ENCODE measurements at regions not wholly inside any gene's neighbourhood (a gene's known extent, or its start where the extent isn't known, plus 50 kb on each side); places are given as distances from the start of the nearest gene placed in this dataset.

DNA sequence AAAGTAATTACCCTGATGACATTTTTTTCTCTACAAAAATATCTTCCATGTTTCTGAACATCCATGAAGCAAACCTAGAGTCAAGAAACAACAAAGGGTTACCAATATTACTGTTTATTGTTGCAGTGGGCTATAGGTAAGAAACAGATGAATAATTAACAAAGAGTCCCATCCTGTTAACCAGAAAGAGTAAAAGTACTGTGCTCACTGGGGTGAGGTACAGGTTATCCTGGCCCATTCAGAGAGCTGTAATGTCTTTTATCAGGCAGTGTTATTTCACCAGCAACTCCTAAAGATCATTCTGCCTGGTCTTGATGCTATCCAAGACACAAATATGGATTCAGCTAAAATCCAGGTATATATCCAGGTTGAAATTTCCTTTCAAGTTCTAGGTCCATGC lies 754.9 kb downstream of the SATB2 start:
- H3K9me3 ChIP-seq (ENCODE audit: insufficient read depth, low read length): no peaks in the 10 kb centered on the region
- no peak overlapping the region for H3K4me3 ChIP-seq (ENCODE audit: low read length)
- H3K36me3 ChIP-seq (replicated peaks; ENCODE audit: low read depth, low read length): no peaks in the 10 kb centered on the region
- H3K27ac ChIP-seq (ENCODE audit: low read length): no peak overlapping the region
- no peak overlapping the region for H3K4me2 ChIP-seq (ENCODE audit: low read length)
- H2AFZ ChIP-seq (ENCODE audit: low read depth, low read length): no peak overlapping the region
- no peak overlapping the region for H3K9ac ChIP-seq (ENCODE audit: low read length)
- H3K79me2 ChIP-seq (ENCODE audit: low read length): no peaks in the 10 kb centered on the region
- no peak for TF ChIP-seq EZH2phosphoT487 (IDR thresholded peaks at IDR 0.05; ENCODE audit: low read depth)
- TF ChIP-seq, protein P1, sequence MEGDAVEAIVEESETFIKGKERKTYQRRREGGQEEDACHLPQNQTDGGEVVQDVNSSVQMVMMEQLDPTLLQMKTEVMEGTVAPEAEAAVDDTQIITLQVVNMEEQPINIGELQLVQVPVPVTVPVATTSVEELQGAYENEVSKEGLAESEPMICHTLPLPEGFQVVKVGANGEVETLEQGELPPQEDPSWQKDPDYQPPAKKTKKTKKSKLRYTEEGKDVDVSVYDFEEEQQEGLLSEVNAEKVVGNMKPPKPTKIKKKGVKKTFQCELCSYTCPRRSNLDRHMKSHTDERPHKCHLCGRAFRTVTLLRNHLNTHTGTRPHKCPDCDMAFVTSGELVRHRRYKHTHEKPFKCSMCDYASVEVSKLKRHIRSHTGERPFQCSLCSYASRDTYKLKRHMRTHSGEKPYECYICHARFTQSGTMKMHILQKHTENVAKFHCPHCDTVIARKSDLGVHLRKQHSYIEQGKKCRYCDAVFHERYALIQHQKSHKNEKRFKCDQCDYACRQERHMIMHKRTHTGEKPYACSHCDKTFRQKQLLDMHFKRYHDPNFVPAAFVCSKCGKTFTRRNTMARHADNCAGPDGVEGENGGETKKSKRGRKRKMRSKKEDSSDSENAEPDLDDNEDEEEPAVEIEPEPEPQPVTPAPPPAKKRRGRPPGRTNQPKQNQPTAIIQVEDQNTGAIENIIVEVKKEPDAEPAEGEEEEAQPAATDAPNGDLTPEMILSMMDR (IDR thresholded peaks at IDR 0.05; ENCODE audit: low read depth, low read length): no peak
- no peaks in the 10 kb centered on the region for H3K27me3 ChIP-seq (ENCODE audit: low read depth, low read length)
- H3K4me1 ChIP-seq (ENCODE audit: low read length): peaks cover 8% of the 10 kb centered on the region
- no peaks in the 10 kb centered on the region for H4K20me1 ChIP-seq (ENCODE audit: insufficient read depth, low read length)

DNA sequence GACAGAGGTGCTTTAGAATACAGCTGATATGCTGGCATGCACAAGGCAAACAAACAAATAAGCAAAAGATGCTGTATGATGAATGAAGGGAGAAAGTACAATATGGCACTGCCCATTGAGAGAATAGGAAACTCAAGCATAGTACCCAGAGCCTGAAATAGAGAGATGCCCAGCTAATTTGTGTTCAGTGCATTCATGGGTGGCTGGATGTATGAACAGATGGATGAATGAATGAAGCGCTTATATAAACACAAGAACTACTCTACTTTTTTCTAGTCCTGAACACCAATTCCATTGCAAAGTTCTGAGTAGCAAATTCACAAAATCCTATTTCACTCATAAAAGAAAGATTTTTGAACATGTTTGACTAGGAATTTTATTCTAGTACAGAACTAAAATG lies 756.3 kb downstream of the SATB2 start:
- H3K4me2 ChIP-seq (ENCODE audit: low read length): no peak overlapping the region
- no peaks in the 10 kb centered on the region for H3K36me3 ChIP-seq (replicated peaks; ENCODE audit: low read depth, low read length)
- H3K27ac ChIP-seq (ENCODE audit: low read length): no peak overlapping the region
- H2AFZ ChIP-seq (ENCODE audit: low read depth, low read length): no peak overlapping the region
- TF ChIP-seq EZH2phosphoT487 (IDR thresholded peaks at IDR 0.05; ENCODE audit: low read depth): no peak
- TF ChIP-seq, protein P1 (IDR thresholded peaks at IDR 0.05; ENCODE audit: low read depth, low read length): no peak
- H3K27me3 ChIP-seq (ENCODE audit: low read depth, low read length): no peaks in the 10 kb centered on the region
- H4K20me1 ChIP-seq (ENCODE audit: insufficient read depth, low read length): no peaks in the 10 kb centered on the region
- no peak overlapping the region for H3K9ac ChIP-seq (ENCODE audit: low read length)
- no peak overlapping the region for H3K4me3 ChIP-seq (ENCODE audit: low read length)
- peaks cover 11% of the 10 kb centered on the region for H3K4me1 ChIP-seq (ENCODE audit: low read length)
- H3K9me3 ChIP-seq (ENCODE audit: insufficient read depth, low read length): no peaks in the 10 kb centered on the region
- H3K79me2 ChIP-seq (ENCODE audit: low read length): no peaks in the 10 kb centered on the region

- H3K79me2 ChIP-seq (ENCODE audit: low read length): no peaks in the 10 kb centered on the region
- no peaks in the 10 kb centered on the region for H4K20me1 ChIP-seq (ENCODE audit: insufficient read depth, low read length)
- no peak for TF ChIP-seq EZH2phosphoT487 (IDR thresholded peaks at IDR 0.05; ENCODE audit: low read depth)
- TF ChIP-seq, protein P1 (IDR thresholded peaks at IDR 0.05; ENCODE audit: low read depth, low read length): no peak
- H2AFZ ChIP-seq (ENCODE audit: low read depth, low read length): no peak overlapping the region
- no peak overlapping the region for H3K4me3 ChIP-seq (ENCODE audit: low read length)
- no peaks in the 10 kb centered on the region for H3K27me3 ChIP-seq (ENCODE audit: low read depth, low read length)
- H3K4me1 ChIP-seq (ENCODE audit: low read length): peaks cover 11% of the 10 kb centered on the region
- no peak overlapping the region for H3K9ac ChIP-seq (ENCODE audit: low read length)
- no peak overlapping the region for H3K27ac ChIP-seq (ENCODE audit: low read length)
- H3K4me2 ChIP-seq (ENCODE audit: low read length): no peak overlapping the region
- no peaks in the 10 kb centered on the region for H3K9me3 ChIP-seq (ENCODE audit: insufficient read depth, low read length)
- H3K36me3 ChIP-seq (replicated peaks; ENCODE audit: low read depth, low read length): no peaks in the 10 kb centered on the region
Measured at GRCh38 chr2:198700319-198700718, 757.4 kb downstream of the SATB2 start.

DNA sequence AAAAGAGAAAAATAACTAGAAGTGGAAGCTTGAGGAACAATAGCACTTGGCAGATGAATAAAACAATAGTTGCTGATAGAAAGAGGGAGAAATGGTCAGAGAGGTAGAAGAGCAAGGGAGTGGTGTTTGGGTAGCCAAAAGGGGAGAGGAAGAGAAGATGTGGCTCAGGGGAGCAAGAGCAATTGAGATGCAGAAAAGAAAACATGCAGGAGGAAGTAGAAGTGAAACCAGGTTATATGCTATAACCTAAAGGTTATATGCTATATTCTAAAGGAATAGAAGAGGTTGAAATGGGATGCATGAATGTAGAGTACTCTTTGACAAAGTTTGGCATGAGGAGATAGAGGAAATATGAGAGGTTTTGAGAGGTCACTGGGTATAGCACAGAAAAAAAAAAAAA lies 759.5 kb downstream of the SATB2 start:
- TF ChIP-seq EZH2phosphoT487 (IDR thresholded peaks at IDR 0.05; ENCODE audit: low read depth): no peak
- TF ChIP-seq, protein P1 (IDR thresholded peaks at IDR 0.05; ENCODE audit: low read depth, low read length): no peak
- Histone ChIP-seq H4K20me1 (ENCODE audit: insufficient read depth, low read length) (no peaks in the 10 kb centered on the region), H3K9me3 (ENCODE audit: insufficient read depth, low read length) (no peaks in the 10 kb centered on the region), H3K36me3 (replicated peaks; ENCODE audit: low read depth, low read length) (no peaks in the 10 kb centered on the region), H3K27ac (ENCODE audit: low read length) (no peak overlapping the region), H3K79me2 (ENCODE audit: low read length) (no peaks in the 10 kb centered on the region), H3K4me1 (ENCODE audit: low read length) (peaks cover 11% of the 10 kb centered on the region), H3K4me3 (ENCODE audit: low read length) (no peak overlapping the region), H3K4me2 (ENCODE audit: low read length) (no peak overlapping the region), H3K27me3 (ENCODE audit: low read depth, low read length) (no peaks in the 10 kb centered on the region), H2AFZ (ENCODE audit: low read depth, low read length) (no peak overlapping the region), H3K9ac (ENCODE audit: low read length) (no peak overlapping the region)

Data from OCI-LY3 (cell line).